ENCODE measurements at regions not wholly inside any gene's neighbourhood (a gene's known extent, or its start where the extent isn't known, plus 50 kb on each side); places are given as distances from the start of the nearest gene placed in this dataset.

DNA sequence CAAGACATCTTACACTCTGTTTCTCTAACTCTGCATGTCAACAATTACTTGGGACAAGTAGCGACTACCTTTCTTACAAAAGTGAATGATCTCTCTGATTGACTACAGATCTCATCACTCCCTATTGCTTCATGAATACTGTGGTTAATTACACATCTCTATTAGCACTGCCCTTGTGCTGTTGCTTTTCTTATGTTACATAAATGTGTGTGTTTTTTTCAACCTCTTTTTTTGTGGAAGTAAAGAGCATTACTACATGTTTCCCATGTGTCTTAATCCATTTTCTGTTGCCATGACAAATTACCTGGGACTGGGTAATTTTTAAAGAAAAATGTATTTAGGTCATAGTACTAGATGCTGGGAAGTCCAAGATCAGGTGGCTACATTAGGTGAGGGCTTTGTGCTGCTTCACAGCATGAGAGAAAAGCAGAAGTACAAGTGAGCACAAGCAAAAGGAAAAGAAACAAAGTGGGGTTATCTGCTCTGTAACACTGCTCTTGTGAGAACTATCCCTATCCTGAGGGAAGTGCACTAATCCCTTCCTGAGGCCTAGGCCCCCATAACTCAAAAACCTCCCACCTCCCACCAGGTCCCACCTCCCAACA, 298.2 kb upstream of the SATB1 start:
- Histone ChIP-seq H3K4me1 (ENCODE audit: control insufficient read depth in 1 of 2, insufficient read depth in 2 of 2, low read length in 2 of 2) (no peaks in the 10 kb centered on the region), H2BK5ac (ENCODE audit: low read depth, low read length, poor library complexity) (no peak overlapping the region), H3K4me3 (ENCODE audit: low read depth, low read length) (no peak overlapping the region), H2AFZ (ENCODE audit: insufficient read depth, low read length, poor library complexity) (no peak overlapping the region), H2AK5ac (ENCODE audit: low read length) (no peak overlapping the region), H4K8ac (ENCODE audit: low read depth, low read length) (no peak overlapping the region), H3K27me3 (ENCODE audit: insufficient read depth, low read length) (no peaks in the 10 kb centered on the region), H3K9ac (ENCODE audit: low read length) (no peak overlapping the region), H4K91ac (ENCODE audit: low read depth, low read length) (no peak overlapping the region), H3K27ac (ENCODE audit: low read depth, low read length) (no peak overlapping the region), H3K23ac (ENCODE audit: low read length) (no peak overlapping the region), H3K9me3 (ENCODE audit: insufficient read depth, low read depth, low read length) (no peaks in the 10 kb centered on the region), H3K36me3 (ENCODE audit: control insufficient read depth in 1 of 2, insufficient read depth in 2 of 2, low read length in 2 of 2) (no peaks in the 10 kb centered on the region), H3K4ac (ENCODE audit: low read depth, low read length) (no peak overlapping the region), H3K4me2 (ENCODE audit: low read length) (no peak overlapping the region), H2BK120ac (ENCODE audit: insufficient read depth, low read length, poor library complexity) (no peak overlapping the region), H3K14ac (ENCODE audit: low read length) (no peak overlapping the region), H2BK12ac (ENCODE audit: low read length) (no peak overlapping the region), H3K79me1 (ENCODE audit: low read length) (no peaks in the 10 kb centered on the region), H4K12ac (ENCODE audit: low read depth, low read length) (no peak overlapping the region), H3K79me2 (ENCODE audit: control insufficient read depth, insufficient read depth, low read length, poor library complexity) (no peaks in the 10 kb centered on the region), H3K18ac (ENCODE audit: low read length) (no peak overlapping the region)
- no CpG with 5 or more reads among the region's 1 CpG for WGBS (ENCODE audit: extremely low coverage, insufficient coverage, insufficient read length)
- no peak for DNase-seq

DNA sequence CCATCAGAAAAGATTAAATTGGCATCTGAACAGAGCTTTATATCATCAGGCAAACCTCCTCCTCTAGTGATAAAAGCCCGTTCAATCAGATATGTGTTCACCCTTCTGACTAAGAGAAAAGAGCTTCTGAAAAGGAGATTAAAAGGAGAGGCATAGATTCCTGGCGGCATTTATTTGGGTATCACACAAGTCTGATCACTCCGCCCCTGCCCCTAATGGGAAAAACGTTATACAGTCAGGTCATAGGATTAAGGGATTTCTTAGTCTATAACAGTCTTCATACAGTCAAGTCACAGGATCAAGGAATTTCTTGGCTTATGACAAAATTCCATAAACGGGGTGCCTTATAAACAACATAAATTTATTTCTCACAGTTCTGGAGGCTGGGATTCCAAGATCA, 295.4 kb upstream of the SATB1 start:
- Histone ChIP-seq H2AFZ (ENCODE audit: insufficient read depth, low read length, poor library complexity) (no peak overlapping the region), H3K18ac (ENCODE audit: low read length) (no peak overlapping the region), H4K91ac (ENCODE audit: low read depth, low read length) (no peak overlapping the region), H2BK120ac (ENCODE audit: insufficient read depth, low read length, poor library complexity) (no peak overlapping the region), H4K8ac (ENCODE audit: low read depth, low read length) (no peak overlapping the region), H3K4me2 (ENCODE audit: low read length) (no peak overlapping the region), H2AK5ac (ENCODE audit: low read length) (no peak overlapping the region), H2BK5ac (ENCODE audit: low read depth, low read length, poor library complexity) (no peak overlapping the region), H4K12ac (ENCODE audit: low read depth, low read length) (no peak overlapping the region), H3K36me3 (ENCODE audit: control insufficient read depth in 1 of 2, insufficient read depth in 2 of 2, low read length in 2 of 2) (no peaks in the 10 kb centered on the region), H3K9ac (ENCODE audit: low read length) (no peak overlapping the region), H3K4me3 (ENCODE audit: low read depth, low read length) (no peak overlapping the region), H3K27ac (ENCODE audit: low read depth, low read length) (no peak overlapping the region), H3K4ac (ENCODE audit: low read depth, low read length) (no peak overlapping the region), H3K14ac (ENCODE audit: low read length) (no peak overlapping the region), H3K79me1 (ENCODE audit: low read length) (no peaks in the 10 kb centered on the region), H2BK12ac (ENCODE audit: low read length) (no peak overlapping the region), H3K79me2 (ENCODE audit: control insufficient read depth, insufficient read depth, low read length, poor library complexity) (no peaks in the 10 kb centered on the region), H3K9me3 (ENCODE audit: insufficient read depth, low read depth, low read length) (no peaks in the 10 kb centered on the region), H3K27me3 (ENCODE audit: insufficient read depth, low read length) (no peaks in the 10 kb centered on the region), H3K23ac (ENCODE audit: low read length) (no peak overlapping the region), H3K4me1 (ENCODE audit: control insufficient read depth in 1 of 2, insufficient read depth in 2 of 2, low read length in 2 of 2) (no peaks in the 10 kb centered on the region)
- no peak for DNase-seq
- WGBS (ENCODE audit: extremely low coverage, insufficient coverage, insufficient read length) = no CpG with 5 or more reads among the region's 5 CpGs

DNA sequence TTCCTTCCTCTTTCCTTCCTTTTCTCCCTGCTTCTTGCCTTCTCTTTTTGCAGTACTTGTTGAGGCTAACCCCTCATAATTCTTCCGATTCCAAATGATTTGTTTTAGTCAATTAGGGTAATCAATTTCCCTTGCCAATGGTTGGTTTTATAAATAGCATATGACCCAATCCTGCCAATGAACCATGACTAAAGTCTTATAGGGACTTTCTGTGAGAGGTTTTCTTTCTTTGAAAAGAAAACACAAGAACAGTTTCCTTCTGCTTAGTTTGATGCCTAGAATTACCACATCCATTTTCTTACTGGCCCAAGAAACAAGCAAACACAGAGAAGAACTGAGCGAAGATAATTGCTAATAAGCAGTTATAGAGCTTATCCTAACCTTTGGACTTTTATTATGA, 292.5 kb upstream of the SATB1 start:
- Histone ChIP-seq H2BK5ac (ENCODE audit: low read depth, low read length, poor library complexity) (no peak overlapping the region), H3K23ac (ENCODE audit: low read length) (no peak overlapping the region), H3K18ac (ENCODE audit: low read length) (no peak overlapping the region), H3K4me2 (ENCODE audit: low read length) (no peak overlapping the region), H2AK5ac (ENCODE audit: low read length) (no peak overlapping the region), H3K27ac (ENCODE audit: low read depth, low read length) (no peak overlapping the region), H4K91ac (ENCODE audit: low read depth, low read length) (no peak overlapping the region), H3K79me2 (ENCODE audit: control insufficient read depth, insufficient read depth, low read length, poor library complexity) (no peaks in the 10 kb centered on the region), H3K4me1 (ENCODE audit: control insufficient read depth in 1 of 2, insufficient read depth in 2 of 2, low read length in 2 of 2) (no peaks in the 10 kb centered on the region), H3K79me1 (ENCODE audit: low read length) (no peaks in the 10 kb centered on the region), H4K8ac (ENCODE audit: low read depth, low read length) (no peak overlapping the region), H2BK12ac (ENCODE audit: low read length) (no peak overlapping the region), H3K4me3 (ENCODE audit: low read depth, low read length) (no peak overlapping the region), H2BK120ac (ENCODE audit: insufficient read depth, low read length, poor library complexity) (no peak overlapping the region), H3K9me3 (ENCODE audit: insufficient read depth, low read depth, low read length) (no peaks in the 10 kb centered on the region), H4K12ac (ENCODE audit: low read depth, low read length) (no peak overlapping the region), H3K14ac (ENCODE audit: low read length) (no peak overlapping the region), H3K9ac (ENCODE audit: low read length) (no peak overlapping the region), H2AFZ (ENCODE audit: insufficient read depth, low read length, poor library complexity) (no peak overlapping the region), H3K4ac (ENCODE audit: low read depth, low read length) (no peak overlapping the region), H3K36me3 (ENCODE audit: control insufficient read depth in 1 of 2, insufficient read depth in 2 of 2, low read length in 2 of 2) (no peaks in the 10 kb centered on the region), H3K27me3 (ENCODE audit: insufficient read depth, low read length) (no peaks in the 10 kb centered on the region)
- no CpG with 5 or more reads among the region's 2 CpGs for WGBS (ENCODE audit: extremely low coverage, insufficient coverage, insufficient read length)
- no peak for DNase-seq

DNA sequence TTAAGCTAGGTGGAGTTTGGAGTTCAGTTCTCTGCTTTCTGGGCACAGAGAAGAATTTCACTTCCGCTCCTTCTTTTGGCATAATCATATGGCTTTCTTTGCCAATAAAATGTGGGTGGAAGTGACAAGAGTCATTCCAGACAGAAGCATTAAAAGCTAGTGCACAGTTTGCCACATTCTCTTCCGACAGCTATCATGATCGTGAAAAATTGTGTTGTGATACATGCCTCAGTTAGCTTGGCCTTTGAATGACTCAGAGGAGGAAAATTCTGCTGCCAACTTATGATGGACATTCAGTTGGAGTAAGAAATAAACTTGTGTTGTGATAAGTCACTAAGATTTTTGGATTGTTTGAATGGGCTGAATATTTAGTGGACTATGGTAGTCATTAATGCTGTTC, 291.7 kb upstream of the SATB1 start:
- H2AFZ ChIP-seq (ENCODE audit: insufficient read depth, low read length, poor library complexity) = no peak overlapping the region
- no peak overlapping the region for H2AK5ac ChIP-seq (ENCODE audit: low read length)
- H3K4ac ChIP-seq (ENCODE audit: low read depth, low read length) = no peak overlapping the region
- no peak overlapping the region for H3K9ac ChIP-seq (ENCODE audit: low read length)
- H3K36me3 ChIP-seq (ENCODE audit: control insufficient read depth in 1 of 2, insufficient read depth in 2 of 2, low read length in 2 of 2) = no peaks in the 10 kb centered on the region
- no peak overlapping the region for H2BK12ac ChIP-seq (ENCODE audit: low read length)
- no peak overlapping the region for H2BK5ac ChIP-seq (ENCODE audit: low read depth, low read length, poor library complexity)
- H3K27ac ChIP-seq (ENCODE audit: low read depth, low read length) = no peak overlapping the region
- H4K12ac ChIP-seq (ENCODE audit: low read depth, low read length) = no peak overlapping the region
- no peak overlapping the region for H3K14ac ChIP-seq (ENCODE audit: low read length)
- H2BK120ac ChIP-seq (ENCODE audit: insufficient read depth, low read length, poor library complexity) = no peak overlapping the region
- WGBS (ENCODE audit: extremely low coverage, insufficient coverage, insufficient read length) = no CpG with 5 or more reads among the region's 3 CpGs
- no peak overlapping the region for H4K8ac ChIP-seq (ENCODE audit: low read depth, low read length)
- no peak overlapping the region for H4K91ac ChIP-seq (ENCODE audit: low read depth, low read length)
- no peaks in the 10 kb centered on the region for H3K79me2 ChIP-seq (ENCODE audit: control insufficient read depth, insufficient read depth, low read length, poor library complexity)
- no peaks in the 10 kb centered on the region for H3K4me1 ChIP-seq (ENCODE audit: control insufficient read depth in 1 of 2, insufficient read depth in 2 of 2, low read length in 2 of 2)
- H3K18ac ChIP-seq (ENCODE audit: low read length) = no peak overlapping the region
- H3K23ac ChIP-seq (ENCODE audit: low read length) = no peak overlapping the region
- no peak overlapping the region for H3K4me2 ChIP-seq (ENCODE audit: low read length)
- H3K9me3 ChIP-seq (ENCODE audit: insufficient read depth, low read depth, low read length) = no peaks in the 10 kb centered on the region
- no peaks in the 10 kb centered on the region for H3K79me1 ChIP-seq (ENCODE audit: low read length)
- no peaks in the 10 kb centered on the region for H3K27me3 ChIP-seq (ENCODE audit: insufficient read depth, low read length)
- no peak for DNase-seq
- no peak overlapping the region for H3K4me3 ChIP-seq (ENCODE audit: low read depth, low read length)
